ENCODE measurements at regions not wholly inside any gene's neighbourhood (a gene's known extent, or its start where the extent isn't known, plus 50 kb on each side); places are given as distances from the start of the nearest gene placed in this dataset.

DNA sequence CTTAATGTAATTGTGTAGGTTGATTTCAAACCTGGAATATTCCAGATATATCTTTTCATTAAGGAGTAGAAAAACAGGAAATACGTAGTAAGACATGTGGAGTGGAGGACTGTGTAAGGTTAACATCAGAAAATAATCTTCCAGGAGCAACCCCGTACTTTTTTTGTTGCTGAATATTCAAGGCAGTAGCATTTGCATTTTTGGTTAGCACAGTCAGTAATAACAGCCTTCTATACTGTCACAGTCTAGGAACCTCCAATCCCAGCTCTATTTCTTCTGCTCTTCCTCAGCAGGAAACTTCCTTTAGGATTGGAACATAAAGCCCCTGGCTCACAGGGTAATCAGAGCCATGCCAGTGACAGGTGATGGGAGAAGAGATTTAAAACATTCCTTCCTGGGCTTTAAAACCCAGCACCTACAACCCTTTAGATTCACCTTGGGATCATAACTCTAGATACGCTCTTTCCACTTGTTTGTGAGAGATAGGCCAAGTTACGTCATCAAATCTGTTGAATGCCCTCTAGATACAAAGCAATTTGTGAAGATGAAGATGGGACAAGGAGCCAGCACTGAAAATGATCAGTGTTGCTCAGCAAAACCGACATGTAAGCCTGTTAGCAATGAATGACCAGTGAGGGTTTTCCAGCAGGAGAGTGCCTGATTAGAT lies 248.5 kb upstream of the NPY start:
- no peak for TF ChIP-seq POLR2A (IDR thresholded peaks at IDR 0.05)
- TF ChIP-seq, protein P1, sequence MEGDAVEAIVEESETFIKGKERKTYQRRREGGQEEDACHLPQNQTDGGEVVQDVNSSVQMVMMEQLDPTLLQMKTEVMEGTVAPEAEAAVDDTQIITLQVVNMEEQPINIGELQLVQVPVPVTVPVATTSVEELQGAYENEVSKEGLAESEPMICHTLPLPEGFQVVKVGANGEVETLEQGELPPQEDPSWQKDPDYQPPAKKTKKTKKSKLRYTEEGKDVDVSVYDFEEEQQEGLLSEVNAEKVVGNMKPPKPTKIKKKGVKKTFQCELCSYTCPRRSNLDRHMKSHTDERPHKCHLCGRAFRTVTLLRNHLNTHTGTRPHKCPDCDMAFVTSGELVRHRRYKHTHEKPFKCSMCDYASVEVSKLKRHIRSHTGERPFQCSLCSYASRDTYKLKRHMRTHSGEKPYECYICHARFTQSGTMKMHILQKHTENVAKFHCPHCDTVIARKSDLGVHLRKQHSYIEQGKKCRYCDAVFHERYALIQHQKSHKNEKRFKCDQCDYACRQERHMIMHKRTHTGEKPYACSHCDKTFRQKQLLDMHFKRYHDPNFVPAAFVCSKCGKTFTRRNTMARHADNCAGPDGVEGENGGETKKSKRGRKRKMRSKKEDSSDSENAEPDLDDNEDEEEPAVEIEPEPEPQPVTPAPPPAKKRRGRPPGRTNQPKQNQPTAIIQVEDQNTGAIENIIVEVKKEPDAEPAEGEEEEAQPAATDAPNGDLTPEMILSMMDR (IDR thresholded peaks at IDR 0.05), result no peak
